Skeletal muscle tissue (tissue), 3 donors: ENCODE measurements at regions not wholly inside any gene's neighbourhood (a gene's known extent, or its start where the extent isn't known, plus 50 kb on each side); places are given as distances from the start of the nearest gene placed in this dataset.
"Not testable (repeated sequence)": the region's sequence is repeated elsewhere in the genome, so short reads cannot be mapped to it uniquely, and the experiment has no call there.

Source experiments
- H3K27ac ChIP-seq: one replicate; pipeline ENCODE4 v1.7.0; 2013; ENCODE audit warnings: mild to moderate bottlenecking, low read depth, low read length, inconsistent platforms
- H3K27me3 ChIP-seq, 3 donors: one replicate each; pipeline ENCODE4 v1.7.0; 2013; ENCODE audit warnings: low read length in 3 of 3; ENCODE audit not compliant: control insufficient read depth in 3 of 3, insufficient read depth in 3 of 3
- H3K36me3 ChIP-seq, 3 donors: one replicate each; pipeline ENCODE4 v1.7.0; 2013; ENCODE audit warnings: low read length in 3 of 3; ENCODE audit not compliant: control insufficient read depth in 3 of 3, insufficient read depth in 3 of 3
- H3K4me1 ChIP-seq, 3 donors: one replicate each; pipeline ENCODE4 v1.7.0; 2013; ENCODE audit warnings: low read length in 3 of 3, mild to moderate bottlenecking in 3 of 3; ENCODE audit not compliant: control insufficient read depth in 3 of 3, insufficient read depth in 3 of 3
- H3K4me3 ChIP-seq, 3 donors: one replicate each; pipeline ENCODE4 v1.7.0; 2013; ENCODE audit warnings: low read length in 3 of 3
- H3K9ac ChIP-seq, 3 donors: one replicate each; pipeline ENCODE4 v1.7.0; 2013; ENCODE audit warnings: low read length in 3 of 3, mild to moderate bottlenecking in 3 of 3, moderate library complexity in 2 of 3, low read depth in 1 of 3
- H3K9me3 ChIP-seq, 3 donors: one replicate each; pipeline ENCODE4 v1.7.0; 2013; ENCODE audit warnings: low read length in 3 of 3; ENCODE audit not compliant: control insufficient read depth in 3 of 3
- donor health status: Osteomylitis.

DNA sequence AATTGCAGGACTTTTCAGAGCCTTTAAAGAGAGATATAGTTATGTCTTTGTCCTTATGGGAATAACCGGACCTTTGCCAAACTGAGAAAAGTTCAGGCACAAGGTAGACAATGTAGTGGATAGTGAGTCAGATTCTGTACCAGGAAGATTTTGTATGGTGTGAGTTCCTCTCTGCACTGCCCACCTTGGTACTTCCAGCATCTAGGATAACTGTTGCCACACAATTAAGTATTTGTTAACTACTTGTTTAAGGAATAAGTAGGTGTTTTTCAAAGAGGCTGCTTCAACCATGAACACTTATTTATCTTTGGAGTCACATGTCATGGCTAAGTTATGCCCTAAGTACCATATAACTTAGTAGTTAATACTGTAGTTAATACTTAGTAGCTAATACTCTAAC, 131.8 kb upstream of the DOK5 start:
- Histone ChIP-seq H3K27me3 (no peaks in the 10 kb centered on the region), H3K9ac (no peak overlapping the region), H3K9me3 (no peaks in the 10 kb centered on the region)

DNA sequence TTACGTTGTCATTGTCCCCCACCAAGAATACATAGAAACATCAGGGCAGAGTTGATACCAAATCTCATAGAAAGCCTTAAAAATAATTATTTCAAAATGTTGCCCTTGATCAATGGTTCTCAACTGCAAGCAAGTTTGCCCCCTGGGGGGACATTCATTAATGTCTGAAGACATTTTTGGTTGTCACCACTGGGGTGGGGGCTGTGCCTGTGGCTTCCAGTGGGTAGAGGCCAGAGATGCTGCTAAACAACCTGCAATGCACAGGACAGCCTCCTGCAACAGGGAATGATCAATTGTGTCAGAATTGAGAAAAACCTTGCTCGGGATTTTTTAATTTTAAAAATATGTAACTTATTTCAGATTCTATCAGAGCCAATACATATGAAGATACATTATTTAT, 130.6 kb upstream of the DOK5 start:
- no peaks in the 10 kb centered on the region for H3K27me3 ChIP-seq

More for the DNA sequence above, 131.8 kb upstream of the DOK5 start:
- Histone ChIP-seq H3K27ac (no peak overlapping the region), H3K36me3 (no peaks in the 10 kb centered on the region), H3K4me3 (no peak overlapping the region), H3K4me1 (peaks cover 2 to 13% (median 6%) of the 10 kb centered on the region in 3 donors)

DNA sequence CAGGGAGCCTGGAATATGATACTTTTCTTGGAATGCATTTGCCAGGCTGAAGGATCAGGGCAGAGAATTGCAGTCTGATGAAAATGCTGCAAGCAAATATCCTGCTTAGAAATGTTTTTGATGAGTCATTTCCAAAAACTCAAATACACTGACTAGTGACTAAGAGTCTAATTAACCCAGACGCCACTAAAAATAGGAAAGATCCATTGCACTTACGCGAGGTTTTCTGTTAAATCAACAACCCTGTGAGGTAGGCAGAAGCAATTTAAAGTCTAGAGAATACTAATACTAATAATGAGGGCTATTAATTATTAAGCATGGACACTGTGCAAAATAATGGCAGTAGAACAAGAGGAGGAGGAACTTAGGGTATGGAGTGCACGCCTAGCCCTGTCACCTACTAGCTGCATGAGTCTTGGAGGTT, 130.1 kb upstream of the DOK5 start:
- Histone ChIP-seq H3K27me3 (no peaks in the 10 kb centered on the region), H3K9ac (no peak overlapping the region), H3K4me1 (peaks cover 2 to 13% (median 6%) of the 10 kb centered on the region in 3 donors), H3K36me3 (no peaks in the 10 kb centered on the region), H3K9me3 (no peaks in the 10 kb centered on the region), H3K4me3 (peak overlapping the region in 1 of 3 donors; percentile 3), H3K27ac (no peak overlapping the region)

More for the DNA sequence above, 130.6 kb upstream of the DOK5 start:
- Histone ChIP-seq H3K4me3 (no peak overlapping the region), H3K9me3 (no peaks in the 10 kb centered on the region), H3K36me3 (no peaks in the 10 kb centered on the region), H3K27ac (no peak overlapping the region), H3K4me1 (peaks cover 2 to 13% (median 6%) of the 10 kb centered on the region in 3 donors), H3K9ac (no peak overlapping the region)

DNA sequence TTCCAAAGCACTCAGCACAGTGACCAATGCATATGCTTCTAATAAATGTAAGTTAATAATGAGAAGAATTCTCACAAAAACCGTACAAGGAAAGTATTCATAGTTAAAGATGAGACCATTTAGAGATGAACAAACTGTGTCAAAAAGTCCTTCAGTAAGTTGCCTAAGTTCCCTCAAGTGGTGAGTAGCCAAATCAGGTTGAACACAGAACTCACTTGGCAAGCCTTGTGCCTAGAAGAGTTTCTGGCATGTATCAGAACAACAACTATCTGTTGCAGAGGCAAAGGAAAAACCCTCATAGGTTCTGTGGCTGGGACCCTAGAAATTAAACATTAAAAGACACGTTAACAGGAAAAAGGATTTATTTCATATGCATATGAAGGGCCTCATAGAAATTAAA, 129.6 kb upstream of the DOK5 start:
- H3K9ac ChIP-seq: no peak overlapping the region
- peaks cover 2 to 13% (median 6%) of the 10 kb centered on the region in 3 donors for H3K4me1 ChIP-seq
- H3K9me3 ChIP-seq: no peaks in the 10 kb centered on the region
- H3K27ac ChIP-seq: no peak overlapping the region
- H3K4me3 ChIP-seq: no peak overlapping the region
- H3K27me3 ChIP-seq: no peaks in the 10 kb centered on the region
- no peaks in the 10 kb centered on the region for H3K36me3 ChIP-seq

DNA sequence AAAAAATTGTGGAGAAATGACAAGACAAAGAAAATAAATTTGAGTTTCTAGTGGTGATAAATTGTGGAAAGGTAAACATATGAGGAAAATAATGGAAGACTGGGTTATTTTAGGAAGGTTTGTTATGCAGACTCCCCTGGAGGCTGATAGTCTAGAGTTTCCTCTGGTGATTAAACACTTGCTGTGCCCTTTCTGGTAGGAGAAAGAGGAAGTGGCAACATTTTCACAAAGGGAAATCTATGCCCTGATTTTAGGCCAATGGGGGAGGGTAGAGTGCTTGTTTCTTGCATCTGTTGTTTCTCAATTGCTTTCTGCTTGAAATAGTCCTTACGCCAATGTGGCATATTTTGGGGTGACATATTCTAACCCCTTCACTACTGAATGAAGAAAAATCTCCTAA, 129.1 kb upstream of the DOK5 start:
- peaks cover 2 to 13% (median 6%) of the 10 kb centered on the region in 3 donors for H3K4me1 ChIP-seq
- no peaks in the 10 kb centered on the region for H3K9me3 ChIP-seq
- no peak overlapping the region for H3K4me3 ChIP-seq
- no peaks in the 10 kb centered on the region for H3K36me3 ChIP-seq
- H3K9ac ChIP-seq: no peak overlapping the region
- H3K27ac ChIP-seq: no peak overlapping the region
- no peaks in the 10 kb centered on the region for H3K27me3 ChIP-seq

DNA sequence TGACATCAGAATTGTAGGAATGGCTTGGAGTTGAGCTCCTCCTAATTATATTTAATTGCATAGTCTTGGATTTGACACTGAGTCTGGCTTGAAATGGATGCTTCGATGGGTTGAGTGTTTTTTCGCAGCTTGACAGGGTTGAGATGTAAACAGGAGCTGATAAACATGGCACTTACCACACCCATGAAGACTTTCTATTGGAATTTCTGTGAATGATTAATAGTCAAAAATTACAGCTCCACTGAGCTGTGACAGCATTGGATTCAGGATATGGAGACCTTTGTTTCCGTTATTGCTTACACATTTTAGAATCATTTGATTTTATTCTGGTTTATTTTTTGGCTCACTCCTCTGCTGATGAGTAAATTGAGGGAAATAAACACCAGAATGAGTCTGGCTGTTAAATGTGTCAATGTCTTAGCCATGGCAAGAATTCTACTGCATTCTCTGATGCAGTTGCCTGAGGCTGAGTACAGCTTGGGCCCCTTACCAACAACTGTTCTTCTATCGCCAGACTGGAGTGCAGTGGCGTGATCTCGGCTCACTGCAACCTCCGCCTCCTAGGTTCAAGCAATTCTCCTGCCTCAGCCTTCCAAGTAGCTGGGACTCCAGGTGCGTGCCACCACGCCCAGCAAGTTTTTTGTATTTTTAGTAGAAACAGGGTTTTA, 128.1 kb upstream of the DOK5 start:
- no peaks in the 10 kb centered on the region for H3K36me3 ChIP-seq
- H3K9ac ChIP-seq: no peak overlapping the region
- H3K4me3 ChIP-seq: no peak overlapping the region
- peaks cover 2 to 13% (median 6%) of the 10 kb centered on the region in 3 donors for H3K4me1 ChIP-seq
- no peak overlapping the region for H3K27ac ChIP-seq
- no peaks in the 10 kb centered on the region for H3K27me3 ChIP-seq
- H3K9me3 ChIP-seq: no peaks in the 10 kb centered on the region

DNA sequence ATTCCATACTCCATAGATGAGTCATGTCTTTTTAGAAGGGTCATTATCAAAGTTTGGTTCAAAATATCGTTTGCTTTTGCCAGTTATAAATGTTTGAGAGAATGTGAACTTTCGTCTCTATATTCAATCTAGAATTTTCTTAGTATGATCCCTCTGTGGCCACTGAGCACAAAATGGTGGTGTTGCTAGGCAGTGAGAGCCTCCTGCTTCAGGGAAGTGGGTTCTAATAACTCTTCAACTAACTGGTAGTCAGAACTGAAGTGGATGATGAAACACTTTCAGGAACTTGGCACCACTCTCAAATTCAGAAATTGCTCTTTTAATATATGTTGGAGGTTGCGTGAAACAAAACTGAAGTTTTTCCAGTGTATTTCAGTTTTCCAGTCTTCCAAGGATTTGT, 125.0 kb upstream of the DOK5 start:
- H3K9me3 ChIP-seq: no peaks in the 10 kb centered on the region
- peaks cover under 1 to 8% (median 6%) of the 10 kb centered on the region in 3 donors for H3K4me1 ChIP-seq
- no peaks in the 10 kb centered on the region for H3K27me3 ChIP-seq
- H3K4me3 ChIP-seq: no peak overlapping the region
- H3K9ac ChIP-seq: no peak overlapping the region
- H3K27ac ChIP-seq: no peak overlapping the region
- H3K36me3 ChIP-seq: no peaks in the 10 kb centered on the region

DNA sequence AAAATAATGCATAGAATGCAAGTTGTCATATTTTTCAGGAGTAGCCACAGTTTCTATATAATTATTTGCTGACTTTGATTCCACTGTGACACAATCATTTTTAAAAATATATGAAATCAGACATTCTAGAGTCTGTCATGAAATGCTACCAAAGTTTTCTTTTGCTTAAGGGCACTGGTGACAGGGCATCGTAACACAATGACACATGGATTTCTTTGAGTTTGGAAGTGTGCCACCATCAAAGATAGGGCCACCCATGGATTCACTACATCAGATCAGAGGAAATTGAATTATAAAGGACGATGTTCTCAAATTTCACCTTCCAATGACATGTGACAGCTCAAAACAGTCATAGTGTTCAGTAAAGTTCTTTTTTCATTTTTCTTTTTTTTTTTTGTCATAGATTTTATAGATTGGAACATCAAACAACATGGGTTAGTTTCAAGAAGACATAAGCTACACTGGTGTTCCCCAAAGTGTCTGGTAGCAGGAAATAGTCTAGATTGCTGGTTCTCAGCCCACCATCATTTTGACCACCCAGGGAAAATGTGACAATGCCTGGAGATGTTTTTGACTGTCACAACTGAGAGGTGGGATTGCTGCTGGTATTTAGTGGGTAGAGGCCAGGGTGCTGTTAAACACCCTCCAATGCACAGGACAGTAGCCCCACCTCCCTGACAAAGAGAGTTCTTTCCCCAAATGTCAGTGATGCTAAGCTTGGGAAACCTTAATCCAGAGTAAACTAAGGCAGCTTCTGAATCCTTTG, 123.8 kb upstream of the DOK5 start:
- no peak overlapping the region for H3K27ac ChIP-seq

DNA sequence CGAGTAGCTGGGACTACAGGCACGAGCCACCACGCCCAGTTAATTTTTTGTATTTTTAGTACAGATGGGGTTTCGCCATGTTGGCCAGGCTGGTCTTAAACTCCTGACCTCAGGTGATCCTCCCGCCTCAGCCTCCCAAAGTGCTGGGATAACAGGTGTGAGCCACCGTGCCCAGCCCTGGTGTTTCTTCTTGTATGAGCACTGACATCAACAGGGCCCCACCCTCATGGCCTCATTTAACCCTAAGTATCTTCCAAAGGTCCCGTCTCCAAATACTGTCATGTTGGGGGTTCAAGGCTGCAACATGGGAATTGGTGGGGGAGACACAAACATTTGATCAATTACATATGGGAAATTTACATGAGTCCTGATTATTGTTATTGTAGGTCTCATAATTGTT, 122.9 kb upstream of the DOK5 start:
- not testable (repeated sequence) for H3K4me3 ChIP-seq, H3K4me1 ChIP-seq, H3K27ac ChIP-seq, H3K9me3 ChIP-seq, H3K9ac ChIP-seq, H3K36me3 ChIP-seq, H3K27me3 ChIP-seq

More for the DNA sequence above, 123.8 kb upstream of the DOK5 start:
- H3K36me3 ChIP-seq: no peaks in the 10 kb centered on the region
- no peak overlapping the region for H3K9ac ChIP-seq
- H3K27me3 ChIP-seq: no peaks in the 10 kb centered on the region
- no peak overlapping the region for H3K4me3 ChIP-seq
- H3K9me3 ChIP-seq: no peaks in the 10 kb centered on the region
- peaks cover 0 to under 1% (median 0%) of the 10 kb centered on the region in 3 donors for H3K4me1 ChIP-seq

DNA sequence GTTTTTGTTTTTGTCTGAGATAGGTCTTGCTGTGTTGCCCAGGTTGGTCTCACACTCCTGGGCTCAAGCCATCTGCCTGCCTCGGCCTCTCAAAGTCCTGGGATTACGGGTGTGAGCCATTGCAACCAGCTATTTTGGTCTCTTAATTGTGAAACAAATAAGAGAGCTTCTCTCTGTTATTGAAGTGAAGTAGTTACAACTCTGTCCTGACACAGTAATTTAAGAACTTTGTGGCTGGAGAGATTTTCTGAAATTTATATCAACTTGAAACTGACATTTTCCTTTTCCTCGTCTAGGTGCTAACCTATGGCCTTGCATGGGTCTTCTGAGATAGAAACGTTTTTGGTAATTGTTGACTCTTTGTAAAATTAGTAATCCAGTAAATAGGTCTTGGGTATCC, 122.1 kb upstream of the DOK5 start:
- H3K36me3 ChIP-seq: no peaks in the 10 kb centered on the region
- no peaks in the 10 kb centered on the region for H3K9me3 ChIP-seq
- H3K27me3 ChIP-seq: no peaks in the 10 kb centered on the region
- no peak overlapping the region for H3K9ac ChIP-seq
- no peaks in the 10 kb centered on the region for H3K4me1 ChIP-seq
- no peak overlapping the region for H3K4me3 ChIP-seq
- no peak overlapping the region for H3K27ac ChIP-seq
